ENCODE measurements at regions not wholly inside any gene's neighbourhood (a gene's known extent, or its start where the extent isn't known, plus 50 kb on each side); places are given as distances from the start of the nearest gene placed in this dataset.

- TF ChIP-seq POLR2AphosphoS5 (IDR thresholded peaks at IDR 0.05; ENCODE audit: borderline replicate concordance, low read depth, low read length) (no peak), FOXP2 (optimal IDR thresholded peaks at IDR 0.05; ENCODE audit: control extremely low read depth, extremely low read length, insufficient read depth) (no peak), EZH2 (IDR thresholded peaks at IDR 0.05) (no peak)
- Histone ChIP-seq H3K36me3 (ENCODE audit: insufficient read depth, low read length) (no peaks in the 10 kb centered on the region), H3K4me3 (no peak overlapping the region), H3K9me3 (ENCODE audit: low read depth, low read length) (no peaks in the 10 kb centered on the region), H3K27ac (no peak overlapping the region), H3K9ac (ENCODE audit: insufficient read length) (no peak overlapping the region)
- DNase-seq (ENCODE audit: low read depth, low spot score), result no peak
Observed at GRCh38 chr1:63203641-63204040, 118.7 kb upstream of the FOXD3 start.

GRCh38 chr1:63205776-63206175 is 116.6 kb upstream of the FOXD3 start:
- H3K9me3 ChIP-seq (ENCODE audit: low read depth, low read length), result no peaks in the 10 kb centered on the region
- H3K9ac ChIP-seq (ENCODE audit: insufficient read length), result no peak overlapping the region
- no peak for TF ChIP-seq POLR2AphosphoS5 (IDR thresholded peaks at IDR 0.05; ENCODE audit: borderline replicate concordance, low read depth, low read length)
- TF ChIP-seq FOXP2 (optimal IDR thresholded peaks at IDR 0.05; ENCODE audit: control extremely low read depth, extremely low read length, insufficient read depth), result no peak
- no peak for TF ChIP-seq EZH2 (IDR thresholded peaks at IDR 0.05)
- no peak overlapping the region for H3K27ac ChIP-seq
- no peak overlapping the region for H3K4me3 ChIP-seq
- no peak for DNase-seq (ENCODE audit: low read depth, low spot score)
- H3K36me3 ChIP-seq (ENCODE audit: insufficient read depth, low read length), result no peaks in the 10 kb centered on the region

GRCh38 chr1:63214553-63214952 is 107.8 kb upstream of the FOXD3 start:
- H3K36me3 ChIP-seq (ENCODE audit: insufficient read depth, low read length), result no peaks in the 10 kb centered on the region
- no peak for DNase-seq (ENCODE audit: low read depth, low spot score)
- H3K9me3 ChIP-seq (ENCODE audit: low read depth, low read length), result 0 out of 2 replicates have a peak, but pooled peaks cover 3% of the 10 kb centered on the region
- TF ChIP-seq FOXP2 (optimal IDR thresholded peaks at IDR 0.05; ENCODE audit: control extremely low read depth, extremely low read length, insufficient read depth) (no peak), POLR2AphosphoS5 (IDR thresholded peaks at IDR 0.05; ENCODE audit: borderline replicate concordance, low read depth, low read length) (no peak), EZH2 (IDR thresholded peaks at IDR 0.05) (no peak)
- no peak overlapping the region for H3K9ac ChIP-seq (ENCODE audit: insufficient read length)
- no peak overlapping the region for H3K4me3 ChIP-seq
- H3K27ac ChIP-seq, result no peak overlapping the region

- H3K9ac ChIP-seq (ENCODE audit: insufficient read length), result no peak overlapping the region
- no peaks in the 10 kb centered on the region for H3K9me3 ChIP-seq (ENCODE audit: low read depth, low read length)
- TF ChIP-seq FOXP2 (optimal IDR thresholded peaks at IDR 0.05; ENCODE audit: control extremely low read depth, extremely low read length, insufficient read depth) (no peak), POLR2AphosphoS5 (IDR thresholded peaks at IDR 0.05; ENCODE audit: borderline replicate concordance, low read depth, low read length) (no peak), EZH2 (IDR thresholded peaks at IDR 0.05) (no peak)
- no peak overlapping the region for H3K27ac ChIP-seq
- DNase-seq (ENCODE audit: low read depth, low spot score), result no peak
- H3K4me3 ChIP-seq, result no peak overlapping the region
- H3K36me3 ChIP-seq (ENCODE audit: insufficient read depth, low read length), result no peaks in the 10 kb centered on the region
Observed at GRCh38 chr1:63223426-63223825, 98.9 kb upstream of the FOXD3 start.

GRCh38 chr1:63230722-63231121 is 91.6 kb upstream of the FOXD3 start:
- DNase-seq (ENCODE audit: low read depth, low spot score), result no peak
- Histone ChIP-seq H3K36me3 (ENCODE audit: insufficient read depth, low read length) (no peaks in the 10 kb centered on the region), H3K9me3 (ENCODE audit: low read depth, low read length) (peaks cover 4% of the 10 kb centered on the region; the same call in 1 of the 2 replicates), H3K9ac (ENCODE audit: insufficient read length) (no peak overlapping the region), H3K4me3 (no peak overlapping the region), H3K27ac (no peak overlapping the region)
- TF ChIP-seq FOXP2 (optimal IDR thresholded peaks at IDR 0.05; ENCODE audit: control extremely low read depth, extremely low read length, insufficient read depth) (no peak), POLR2AphosphoS5 (IDR thresholded peaks at IDR 0.05; ENCODE audit: borderline replicate concordance, low read depth, low read length) (no peak), EZH2 (IDR thresholded peaks at IDR 0.05) (no peak)

- no peak for DNase-seq (ENCODE audit: low read depth, low spot score)
- Histone ChIP-seq H3K36me3 (ENCODE audit: insufficient read depth, low read length) (no peaks in the 10 kb centered on the region), H3K27ac (no peak overlapping the region), H3K9me3 (ENCODE audit: low read depth, low read length) (peaks cover 4% of the 10 kb centered on the region; the same call in 1 of the 2 replicates), H3K4me3 (no peak overlapping the region), H3K9ac (ENCODE audit: insufficient read length) (no peak overlapping the region)
- no peak for TF ChIP-seq FOXP2 (optimal IDR thresholded peaks at IDR 0.05; ENCODE audit: control extremely low read depth, extremely low read length, insufficient read depth)
- no peak for TF ChIP-seq POLR2AphosphoS5 (IDR thresholded peaks at IDR 0.05; ENCODE audit: borderline replicate concordance, low read depth, low read length)
- no peak for TF ChIP-seq EZH2 (IDR thresholded peaks at IDR 0.05)
Observed at GRCh38 chr1:63238721-63239120, 83.6 kb upstream of the FOXD3 start.

GRCh38 chr1:63245186-63245585 is 77.2 kb upstream of the FOXD3 start:
- Histone ChIP-seq H3K27ac (no peak overlapping the region), H3K4me3 (no peak overlapping the region)

GRCh38 chr1:63248216-63248615 is 74.2 kb upstream of the FOXD3 start:
- TF ChIP-seq POLR2AphosphoS5 (IDR thresholded peaks at IDR 0.05; ENCODE audit: borderline replicate concordance, low read depth, low read length), result no peak
- no peak for TF ChIP-seq FOXP2 (optimal IDR thresholded peaks at IDR 0.05; ENCODE audit: control extremely low read depth, extremely low read length, insufficient read depth)
- DNase-seq (ENCODE audit: low read depth, low spot score), result no peak
- no peaks in the 10 kb centered on the region for H3K9me3 ChIP-seq (ENCODE audit: low read depth, low read length)
- no peak overlapping the region for H3K4me3 ChIP-seq
- no peak overlapping the region for H3K27ac ChIP-seq
- H3K36me3 ChIP-seq (ENCODE audit: insufficient read depth, low read length), result no peaks in the 10 kb centered on the region
- H3K9ac ChIP-seq (ENCODE audit: insufficient read length), result no peak overlapping the region

More at GRCh38 chr1:63245186-63245585, 77.2 kb upstream of the FOXD3 start:
- Histone ChIP-seq H3K9me3 (ENCODE audit: low read depth, low read length) (no peaks in the 10 kb centered on the region), H3K9ac (ENCODE audit: insufficient read length) (no peak overlapping the region), H3K36me3 (ENCODE audit: insufficient read depth, low read length) (no peaks in the 10 kb centered on the region)
- no peak for TF ChIP-seq POLR2AphosphoS5 (IDR thresholded peaks at IDR 0.05; ENCODE audit: borderline replicate concordance, low read depth, low read length)
- no peak for TF ChIP-seq EZH2 (IDR thresholded peaks at IDR 0.05)
- TF ChIP-seq FOXP2 (optimal IDR thresholded peaks at IDR 0.05; ENCODE audit: control extremely low read depth, extremely low read length, insufficient read depth), result no peak
- no peak for DNase-seq (ENCODE audit: low read depth, low spot score)

- DNase-seq (ENCODE audit: low read depth, low spot score), result peak; percentile 44
- H3K36me3 ChIP-seq (ENCODE audit: insufficient read depth, low read length), result no peaks in the 10 kb centered on the region
- H3K4me3 ChIP-seq, result no peak overlapping the region
- H3K27ac ChIP-seq, result no peak overlapping the region
- no peak overlapping the region for H3K9ac ChIP-seq (ENCODE audit: insufficient read length)
- no peaks in the 10 kb centered on the region for H3K9me3 ChIP-seq (ENCODE audit: low read depth, low read length)
- TF ChIP-seq FOXP2 (optimal IDR thresholded peaks at IDR 0.05; ENCODE audit: control extremely low read depth, extremely low read length, insufficient read depth) (no peak), POLR2AphosphoS5 (IDR thresholded peaks at IDR 0.05; ENCODE audit: borderline replicate concordance, low read depth, low read length) (no peak), EZH2 (IDR thresholded peaks at IDR 0.05) (no peak)
Observed at GRCh38 chr1:63255153-63255552, 67.2 kb upstream of the FOXD3 start.

Measured in SK-N-MC (cell line).